ENCODE measurements at regions not wholly inside any gene's neighbourhood (a gene's known extent, or its start where the extent isn't known, plus 50 kb on each side); places are given as distances from the start of the nearest gene placed in this dataset.
"Not testable (repeated sequence)": the region's sequence is repeated elsewhere in the genome, so short reads cannot be mapped to it uniquely, and the experiment has no call there.

GRCh38 chr5:36782612-36783011 is 94.0 kb upstream of the NIPBL start:
- DNase-seq (ENCODE audit: low read depth, low spot score) = not testable (repeated sequence)

DNA sequence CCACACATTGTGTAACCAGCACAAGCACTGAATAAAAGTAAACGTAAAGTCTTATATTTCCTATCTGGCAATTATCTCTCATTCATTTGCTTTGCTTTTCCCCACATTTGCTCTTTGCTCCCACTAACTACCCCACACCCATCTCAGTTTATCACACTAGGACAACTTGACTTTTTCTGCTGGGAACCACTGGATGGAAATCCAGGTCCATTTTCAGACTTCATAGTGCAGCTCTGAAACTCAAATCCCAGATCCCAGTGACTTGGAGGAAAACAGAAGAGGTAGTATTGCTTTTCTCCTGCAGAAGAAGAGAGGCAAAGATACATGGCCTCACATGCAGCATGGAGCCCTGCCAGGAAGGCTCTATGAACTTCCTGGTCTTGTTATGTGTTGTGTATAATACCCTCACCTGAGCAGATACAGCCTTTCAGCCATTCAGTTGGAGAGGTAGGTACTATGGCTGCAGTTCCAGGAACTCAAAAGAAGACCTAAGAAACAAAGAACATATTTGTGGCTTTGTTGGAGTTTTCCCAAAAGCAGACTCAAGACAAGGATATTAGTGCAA is 90.0 kb upstream of the NIPBL start:
- no peak for DNase-seq (ENCODE audit: low read depth, low spot score)

DNA sequence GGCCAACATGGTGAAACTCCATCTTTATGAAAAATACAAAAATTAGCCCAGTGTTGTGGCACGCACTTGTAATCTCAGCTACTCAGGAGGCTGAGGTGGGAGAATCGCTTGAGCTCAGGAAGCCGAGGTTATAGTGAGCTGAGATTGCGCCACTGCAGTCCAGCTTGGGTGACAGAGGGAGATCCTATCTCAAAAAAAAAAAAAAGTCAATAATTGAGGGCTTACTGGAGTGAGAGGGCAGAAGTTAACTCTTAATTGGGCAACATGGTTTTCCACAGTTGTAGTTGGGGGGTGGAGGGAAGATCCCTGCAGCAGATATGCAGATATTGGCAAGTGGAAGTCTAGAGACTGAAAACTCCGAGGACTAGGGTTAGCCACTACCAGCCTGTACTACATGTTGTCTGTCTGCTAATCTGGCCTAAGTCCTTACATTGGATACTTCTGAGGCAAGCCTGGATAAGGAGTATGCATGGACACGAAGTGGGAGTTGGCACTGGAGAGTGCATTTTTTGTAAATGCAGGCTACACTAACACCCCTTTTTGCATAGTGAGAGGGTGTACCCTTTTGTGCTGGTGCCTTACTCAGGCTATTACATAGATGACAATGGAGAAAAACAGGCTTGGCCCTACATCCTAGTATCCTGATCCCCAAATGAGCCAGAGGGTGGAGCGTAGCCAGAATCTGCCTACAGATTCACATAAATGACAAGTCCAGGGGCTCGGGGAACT is 89.0 kb upstream of the NIPBL start:
- DNase-seq (ENCODE audit: low read depth, low spot score) = no peak

DNA sequence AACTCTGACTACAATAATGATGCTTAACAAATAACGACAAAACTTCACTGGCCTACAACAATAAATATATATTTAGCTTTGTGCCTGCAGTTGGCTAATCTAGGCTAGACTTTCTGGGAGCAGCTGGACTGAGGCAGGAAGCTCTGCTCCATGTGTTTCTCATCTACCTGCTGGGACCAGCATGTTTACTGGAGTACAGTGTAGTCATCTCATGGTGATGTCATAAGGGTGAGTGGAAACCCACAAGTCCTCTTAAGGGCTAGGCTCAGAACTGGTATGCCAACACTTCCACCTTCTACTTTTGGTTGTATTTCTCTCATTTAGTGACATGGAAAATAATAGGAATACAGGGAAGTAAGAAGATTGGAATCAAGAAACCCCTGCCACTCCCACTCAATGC is 85.7 kb upstream of the NIPBL start:
- no peak for DNase-seq (ENCODE audit: low read depth, low spot score)

DNA sequence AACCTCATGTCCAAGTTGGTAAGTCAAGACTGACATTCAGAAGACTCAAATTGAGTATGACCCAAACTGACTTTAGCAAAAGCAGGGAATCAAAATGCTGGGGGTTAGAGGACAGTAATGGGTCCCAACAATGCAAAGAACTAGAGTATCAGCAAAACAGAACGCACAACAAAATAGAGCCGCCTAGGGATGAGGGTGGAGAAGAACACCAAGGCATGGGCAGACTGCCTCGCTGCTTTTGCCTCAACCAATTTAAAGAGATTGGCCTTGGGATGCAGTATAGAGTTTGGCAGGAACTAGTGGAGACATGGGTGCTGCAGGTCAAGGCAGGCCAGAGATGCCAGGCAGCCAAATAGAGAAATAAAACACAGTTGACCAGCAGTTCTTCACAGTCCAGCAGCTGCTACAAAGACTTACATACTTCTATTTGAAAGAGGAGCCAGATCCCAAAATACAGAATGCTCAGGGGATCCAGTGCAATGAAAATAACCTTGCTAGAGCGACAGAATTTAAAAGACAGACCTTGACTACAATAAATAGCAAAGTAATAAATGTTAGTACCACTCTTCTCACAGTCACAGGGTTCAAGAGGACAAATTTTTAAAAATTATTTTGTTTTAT is 83.9 kb upstream of the NIPBL start:
- no peak for DNase-seq (ENCODE audit: low read depth, low spot score)

- DNase-seq (ENCODE audit: low read depth, low spot score) = no peak
Measured at GRCh38 chr5:36795366-36795765, 81.2 kb upstream of the NIPBL start.

DNA sequence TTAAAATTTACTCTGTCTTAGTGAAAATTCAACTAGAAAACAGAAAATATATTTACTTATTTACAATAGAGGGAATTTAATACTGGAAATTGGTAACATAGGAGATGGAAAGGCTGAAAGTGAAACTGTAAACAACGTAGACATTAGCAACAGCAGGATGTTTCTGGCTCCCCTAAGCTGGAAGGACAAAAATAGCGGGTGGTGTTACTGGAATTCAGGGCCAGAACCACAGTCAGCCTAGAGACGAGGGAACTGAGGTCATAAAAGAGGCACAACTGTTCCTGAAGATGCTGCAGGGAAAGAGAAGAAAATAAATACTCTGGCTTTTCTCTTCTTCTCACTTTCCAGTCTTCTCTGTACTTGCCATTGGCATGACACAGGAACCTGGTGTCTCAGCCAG is 80.4 kb upstream of the NIPBL start:
- no peak for DNase-seq (ENCODE audit: low read depth, low spot score)

GRCh38 chr5:36801523-36801922 is 75.0 kb upstream of the NIPBL start:
- no peak for DNase-seq (ENCODE audit: low read depth, low spot score)

GRCh38 chr5:36802187-36802586 is 74.4 kb upstream of the NIPBL start:
- DNase-seq (ENCODE audit: low read depth, low spot score) = no peak

GRCh38 chr5:36813249-36813648 is 63.3 kb upstream of the NIPBL start:
- not testable (repeated sequence) for DNase-seq (ENCODE audit: low read depth, low spot score)

DNA sequence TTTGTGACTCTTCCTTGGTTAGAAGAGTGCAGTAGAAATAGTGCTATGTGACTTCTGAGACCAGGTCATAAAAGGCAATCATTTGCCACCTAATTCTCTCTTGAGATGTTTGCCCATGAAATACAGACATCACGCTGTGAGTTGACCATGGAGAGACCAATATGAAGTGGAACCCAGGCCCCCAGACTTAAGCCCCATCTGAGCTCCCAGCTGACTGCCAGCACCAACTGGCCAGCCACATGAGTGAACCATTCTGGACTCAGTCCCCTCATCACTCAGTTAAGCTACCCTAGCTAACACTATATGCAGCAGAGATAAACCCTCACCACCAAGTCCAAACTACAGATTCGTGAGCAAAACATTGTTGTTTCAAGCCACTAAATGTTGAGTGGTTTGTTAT is 60.7 kb upstream of the NIPBL start:
- DNase-seq (ENCODE audit: low read depth, low spot score) = no peak

GRCh38 chr5:36820900-36821299 is 55.7 kb upstream of the NIPBL start:
- DNase-seq (ENCODE audit: low read depth, low spot score) = no peak

DNA sequence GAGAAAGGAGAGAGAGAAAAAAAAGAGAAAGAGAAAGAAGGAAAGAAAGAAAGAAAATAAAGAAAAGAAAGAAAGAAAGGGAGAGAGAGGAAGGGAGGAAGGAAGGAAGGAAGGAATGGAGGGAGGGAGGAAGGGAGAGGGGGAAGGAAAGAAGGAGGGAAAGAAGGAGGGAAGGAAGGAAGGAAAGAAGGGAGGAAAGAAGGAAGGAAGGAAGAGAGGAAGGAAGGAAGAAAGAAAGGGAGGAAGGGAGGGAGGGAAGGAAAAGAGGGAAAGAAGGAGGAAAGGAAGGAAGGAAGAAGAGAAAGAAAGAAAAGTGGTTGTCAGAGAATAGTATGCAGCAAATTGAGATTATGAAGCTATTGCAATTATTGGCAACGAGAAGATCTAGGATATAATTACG is 49.9 kb upstream of the NIPBL start:
- DNase-seq (ENCODE audit: low read depth, low spot score) = no peak
